ENCODE measurements at regions not wholly inside any gene's neighbourhood (a gene's known extent, or its start where the extent isn't known, plus 50 kb on each side); places are given as distances from the start of the nearest gene placed in this dataset.

DNA sequence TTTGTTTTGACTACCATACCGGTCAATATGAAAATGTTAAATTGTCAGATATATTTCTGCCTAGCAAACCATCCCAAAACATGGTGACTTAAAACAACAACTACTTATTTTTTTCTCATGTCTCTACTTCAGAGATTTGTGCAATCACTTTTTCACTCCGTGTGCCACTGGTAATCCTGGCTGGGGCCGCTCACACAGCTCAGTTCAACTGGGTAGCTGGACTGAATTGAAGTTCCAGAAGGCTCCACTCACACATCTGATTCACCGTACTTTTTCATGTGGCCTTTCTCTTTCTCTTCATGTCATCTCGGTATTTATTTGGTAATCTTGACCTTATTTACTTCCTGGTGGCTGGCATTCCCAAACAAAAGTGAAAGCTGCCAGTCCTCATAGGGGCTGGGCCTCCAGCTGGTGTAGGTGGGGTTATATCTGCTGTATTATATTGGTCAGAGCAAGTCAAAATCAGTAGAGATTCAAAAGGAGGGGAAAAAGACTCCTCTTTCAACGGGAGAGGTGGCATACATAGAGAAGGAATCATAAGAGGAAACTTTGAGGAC, 513.9 kb upstream of the NXPH2 start:
- DNase-seq (ENCODE audit: low spot score): no peak

DNA sequence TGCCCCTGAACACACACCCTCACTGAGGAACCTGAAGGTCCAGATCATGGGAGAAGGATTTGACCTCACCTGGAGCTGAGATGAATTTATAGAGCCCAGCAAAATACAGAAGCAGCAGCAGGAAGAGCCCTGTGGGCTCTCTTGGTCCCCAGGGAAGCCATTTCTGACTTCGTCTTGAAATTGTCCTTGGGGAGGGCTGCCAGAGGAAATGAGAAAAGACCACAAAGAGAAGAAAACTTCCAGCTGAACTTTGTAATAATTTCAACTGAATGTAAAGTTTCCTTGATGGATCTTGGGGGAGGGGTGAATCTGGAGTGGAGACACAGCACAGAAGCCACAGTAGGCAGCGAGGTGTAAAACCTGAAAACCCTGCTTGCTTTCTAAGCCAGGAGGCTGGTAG, 500.9 kb upstream of the NXPH2 start:
- no peak for DNase-seq (ENCODE audit: low spot score)

DNA sequence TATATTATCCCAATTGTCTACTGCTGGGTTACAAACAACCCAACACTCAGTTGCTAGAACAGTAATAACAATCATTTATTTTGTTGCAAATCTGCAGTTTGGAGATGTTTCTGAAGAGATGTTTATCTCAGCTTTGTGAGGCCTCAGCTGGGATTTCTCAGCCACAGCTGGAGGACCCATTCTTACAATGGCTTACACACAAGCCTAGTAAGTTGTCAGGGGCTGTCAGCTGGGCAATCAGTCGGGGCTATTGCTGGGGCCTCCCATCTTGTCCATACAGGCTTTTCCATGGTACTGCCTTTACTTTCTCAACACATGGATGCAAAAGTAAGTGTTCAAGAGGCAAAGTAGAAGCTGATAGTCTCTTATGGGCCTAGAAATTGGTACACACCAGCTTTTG, 491.7 kb upstream of the NXPH2 start:
- DNase-seq (ENCODE audit: low spot score): no peak

DNA sequence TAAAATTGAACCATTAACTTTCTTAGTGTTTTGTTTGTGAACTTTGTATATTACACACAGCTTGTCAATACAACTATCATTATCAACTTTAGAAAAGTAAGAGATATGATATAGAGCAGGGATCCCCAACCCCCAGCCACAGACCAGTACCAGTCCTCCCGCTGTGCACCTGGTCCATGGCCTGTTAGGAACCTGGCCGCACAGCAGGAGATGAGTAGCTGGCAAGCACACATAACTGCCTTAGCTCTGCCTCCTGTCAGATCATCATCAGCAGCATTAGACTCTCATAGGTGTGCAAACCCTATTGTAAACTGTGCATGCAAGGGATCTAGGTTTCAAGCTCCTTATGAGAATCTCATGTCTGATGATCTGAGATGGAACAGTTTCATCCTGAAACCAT, 491.0 kb upstream of the NXPH2 start:
- no peak for DNase-seq (ENCODE audit: low spot score)

DNA sequence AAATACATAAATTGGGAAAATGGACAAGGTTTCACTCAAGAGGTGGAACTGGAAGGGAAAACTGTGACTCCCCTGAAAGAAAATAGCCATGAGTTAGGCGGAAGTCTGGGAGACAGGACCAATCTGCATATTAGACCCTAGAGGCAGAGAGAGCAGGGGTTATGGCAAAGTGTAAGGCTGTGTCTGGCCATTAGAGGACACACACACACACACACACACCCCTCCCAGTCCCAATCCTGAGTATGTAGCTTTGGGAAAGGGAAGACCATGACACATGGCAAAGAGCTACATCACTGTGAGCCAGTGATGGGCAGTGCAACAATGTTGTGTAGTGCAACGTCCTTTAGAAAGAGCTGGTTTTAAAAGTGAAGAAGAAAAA, 479.9 kb upstream of the NXPH2 start:
- no peak for DNase-seq (ENCODE audit: low spot score)

DNA sequence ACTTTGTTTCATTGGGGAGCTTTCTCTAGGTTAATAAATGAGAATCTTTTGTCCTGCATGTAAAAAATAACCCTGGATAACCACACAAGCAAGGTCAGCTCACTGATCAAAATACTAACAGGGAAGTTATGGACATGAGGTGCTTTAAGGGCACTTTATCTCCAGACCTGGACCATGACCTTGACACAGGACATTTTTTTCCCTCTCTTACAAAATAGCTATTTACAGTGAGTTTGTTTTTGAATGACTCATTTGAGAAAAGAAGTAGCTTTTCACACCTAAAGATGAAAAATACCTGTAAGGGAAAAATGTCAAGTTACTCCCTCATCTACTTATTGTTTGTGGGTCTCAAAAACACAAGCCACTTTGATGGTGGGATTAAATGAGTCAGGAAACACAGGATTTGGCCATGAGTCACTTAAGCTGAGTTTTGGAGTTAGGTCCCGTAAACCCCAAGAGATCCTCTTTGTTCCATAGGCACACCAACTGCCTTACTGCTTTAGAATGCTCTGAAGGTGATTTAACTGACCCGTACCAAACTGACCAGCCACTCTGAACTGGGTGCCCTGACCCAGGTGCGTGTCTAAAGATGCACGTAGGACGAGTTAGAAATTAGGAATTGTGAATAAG, 479.3 kb upstream of the NXPH2 start:
- DNase-seq (ENCODE audit: low spot score): no peak

DNA sequence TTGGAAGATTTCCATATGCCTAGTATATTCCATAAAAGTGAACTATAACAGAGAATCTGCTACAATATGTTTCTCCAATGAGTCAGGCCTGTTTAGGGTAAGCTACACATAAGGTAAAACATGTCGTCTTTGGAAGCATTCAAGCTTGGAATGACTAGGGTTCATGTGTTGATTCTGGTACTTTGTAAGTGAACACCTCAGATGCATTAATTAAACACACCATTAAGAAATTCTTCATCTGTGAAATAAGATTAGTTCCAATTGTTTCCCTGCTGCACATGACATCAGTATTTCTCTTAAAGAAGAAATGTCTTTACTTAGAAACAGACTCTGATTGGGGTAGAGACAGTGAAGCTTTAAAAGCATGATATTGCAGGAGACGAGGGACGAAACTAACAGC, 461.1 kb upstream of the NXPH2 start:
- DNase-seq (ENCODE audit: low spot score): no peak

DNA sequence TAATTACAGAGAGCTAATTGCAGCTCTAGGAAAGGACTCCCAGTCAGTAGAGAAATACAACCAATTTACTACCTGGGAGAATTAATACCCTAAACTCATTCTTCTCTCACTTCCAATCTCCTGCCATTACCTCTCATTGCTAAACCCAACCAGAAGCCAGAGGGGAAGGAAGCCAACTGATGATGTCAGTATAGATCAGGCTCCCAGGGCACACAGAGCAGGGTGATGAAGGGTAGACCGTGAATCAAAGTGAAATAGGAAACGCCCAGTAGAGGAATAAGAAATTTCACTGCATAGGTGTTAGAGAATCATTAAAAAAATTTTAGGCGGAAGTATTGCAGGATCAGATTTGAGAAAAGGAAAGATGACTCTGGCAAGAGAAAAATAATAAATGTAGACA, 456.8 kb upstream of the NXPH2 start:
- no peak for DNase-seq (ENCODE audit: low spot score)

DNA sequence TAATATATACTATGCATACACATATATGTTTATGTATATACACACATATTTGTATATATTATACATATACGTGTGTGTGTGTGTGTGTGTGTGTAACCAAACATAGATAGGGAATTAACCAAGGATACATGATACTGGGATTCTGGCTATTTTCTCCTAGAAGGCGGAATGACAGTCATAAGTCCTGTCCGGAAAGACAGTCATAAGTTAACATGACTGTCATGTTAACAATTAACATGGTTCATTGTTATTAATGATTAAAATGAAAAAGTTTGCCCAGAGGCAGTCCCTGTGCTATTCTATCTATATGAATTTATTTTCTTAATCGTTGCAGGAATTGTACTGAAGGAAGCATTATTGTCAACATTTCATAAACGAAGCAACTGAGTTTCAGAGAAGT, 450.7 kb upstream of the NXPH2 start:
- DNase-seq (ENCODE audit: low spot score): no peak

DNA sequence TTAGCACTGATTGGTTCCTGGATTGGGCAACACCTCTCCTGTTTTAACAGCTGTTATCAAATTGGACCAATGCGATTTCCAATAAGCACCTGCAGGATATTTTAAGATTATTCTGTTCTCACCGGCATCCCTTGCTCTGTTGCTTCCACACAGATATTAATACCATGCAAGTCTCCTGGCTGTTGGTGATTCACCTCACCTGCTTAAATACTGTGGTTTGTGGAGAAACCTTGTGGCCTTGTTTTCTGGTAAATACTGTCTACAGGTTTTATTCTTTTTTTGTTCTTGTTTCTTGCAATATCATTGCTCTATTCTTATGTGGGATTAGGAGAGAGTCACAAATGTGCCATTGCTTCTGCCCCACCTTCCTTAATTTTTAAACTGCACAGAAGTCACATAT, 448.1 kb upstream of the NXPH2 start:
- no peak for DNase-seq (ENCODE audit: low spot score)

DNA sequence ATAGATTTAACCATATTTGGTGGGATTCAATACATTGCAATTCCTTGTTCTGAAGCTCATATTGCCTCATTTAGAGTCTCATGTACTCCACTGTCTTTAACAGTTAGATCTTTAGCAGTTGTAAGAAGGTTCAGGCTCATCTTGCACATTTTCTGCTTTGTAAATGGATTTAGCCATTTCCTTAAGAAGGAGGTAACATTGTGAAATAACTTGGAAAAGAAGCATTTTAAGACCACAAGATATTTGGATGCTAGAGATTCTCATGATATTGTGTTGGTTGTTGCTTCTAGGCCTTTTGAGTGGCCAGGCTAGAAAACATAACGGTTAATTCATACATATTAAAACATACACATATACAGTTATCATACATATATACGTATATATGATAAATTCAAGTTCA, 445.8 kb upstream of the NXPH2 start:
- DNase-seq (ENCODE audit: low spot score): no peak

DNA sequence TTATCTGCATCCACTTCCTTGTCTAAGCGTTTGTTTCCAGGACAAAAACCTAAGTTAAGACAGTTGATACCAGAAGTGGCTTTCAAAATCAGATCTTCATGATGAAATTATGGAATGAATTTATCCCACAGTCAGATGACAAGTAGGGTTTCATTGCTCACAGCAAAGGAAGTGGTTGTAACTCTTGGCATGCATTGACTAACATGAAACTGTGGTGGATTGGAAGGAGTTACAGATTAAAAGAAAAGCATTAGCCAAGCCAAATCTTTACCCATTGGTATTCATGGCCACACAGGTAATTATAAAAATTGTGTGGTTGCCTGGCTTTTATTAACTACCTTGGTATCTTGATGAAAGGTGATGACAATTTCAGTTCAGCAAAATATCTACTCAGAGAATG, 438.0 kb upstream of the NXPH2 start:
- DNase-seq (ENCODE audit: low spot score): no peak

DNA sequence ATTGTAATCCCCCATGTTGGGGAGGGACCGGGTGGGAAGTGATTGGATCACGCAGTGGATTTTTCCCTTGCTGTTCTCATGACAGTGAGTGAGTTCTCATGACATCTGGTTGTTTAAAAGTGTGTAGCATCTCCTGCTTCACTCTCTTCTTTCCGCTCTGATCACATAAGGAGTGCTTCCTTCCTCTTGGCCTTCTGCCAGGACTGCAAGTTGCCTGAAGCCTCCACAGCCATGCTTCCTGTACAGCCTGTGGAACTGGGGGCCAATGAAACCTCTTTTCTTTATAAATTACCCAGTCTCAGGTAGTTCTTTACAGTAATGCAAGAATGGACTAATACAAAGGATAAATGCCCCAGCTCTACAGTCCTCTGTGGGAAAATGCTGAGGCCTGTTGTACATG, 437.5 kb upstream of the NXPH2 start:
- DNase-seq (ENCODE audit: low spot score): no peak

DNA sequence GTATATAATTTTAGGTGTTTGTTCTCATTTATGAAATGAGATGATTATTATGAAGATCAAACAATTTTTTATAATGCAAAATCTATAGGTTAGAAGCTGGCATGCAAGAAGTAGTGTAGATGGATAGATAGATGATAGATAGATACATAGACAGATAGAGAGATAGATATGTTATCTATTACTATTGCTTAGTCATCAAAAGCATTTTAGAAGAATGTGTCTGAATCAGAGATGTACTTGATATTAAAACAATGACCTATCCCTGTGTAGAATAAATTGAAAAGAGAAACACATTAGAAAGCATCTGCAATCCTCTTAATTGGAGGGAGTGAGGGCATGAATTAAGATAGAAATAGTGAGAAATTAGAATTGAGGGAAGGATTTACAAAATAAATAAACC, 436.2 kb upstream of the NXPH2 start:
- no peak for DNase-seq (ENCODE audit: low spot score)

DNA sequence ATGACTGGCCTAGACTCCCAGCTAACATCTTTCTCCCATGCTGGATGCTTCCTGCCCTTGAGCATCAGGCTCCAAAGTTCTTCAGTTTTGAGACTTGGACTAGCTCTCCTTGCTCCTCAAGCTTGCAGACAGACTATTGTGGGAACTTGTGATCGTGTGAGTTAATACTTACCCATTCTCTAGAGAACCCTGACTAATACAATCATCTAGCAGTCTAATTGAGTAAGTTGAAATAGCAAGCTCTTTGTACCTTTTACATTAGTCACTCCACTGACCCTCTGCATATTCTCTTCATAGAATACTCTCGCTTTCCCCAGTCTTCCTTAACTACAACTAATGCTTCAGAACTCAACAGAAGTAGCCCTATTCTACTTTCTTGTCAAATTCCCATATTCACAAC, 434.6 kb upstream of the NXPH2 start:
- no peak for DNase-seq (ENCODE audit: low spot score)

DNA sequence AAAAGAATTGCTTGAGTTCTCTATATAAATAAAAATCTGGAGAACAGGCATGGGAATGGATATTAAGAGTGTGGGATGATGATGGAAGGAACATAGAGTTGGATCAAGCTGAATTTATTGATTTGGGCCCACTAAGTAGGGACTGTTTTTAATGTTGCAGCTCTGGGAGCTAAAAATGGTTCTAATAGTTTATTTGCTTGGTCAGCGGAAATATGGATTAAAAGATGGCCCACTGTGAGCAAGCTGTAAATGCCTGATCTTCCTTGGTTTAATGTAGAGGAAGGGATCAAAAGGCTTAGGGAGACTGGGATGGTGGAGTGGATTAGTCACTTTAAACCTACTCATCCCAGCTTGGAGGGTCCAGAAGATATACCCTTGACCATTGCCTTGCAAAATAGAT, 429.4 kb upstream of the NXPH2 start:
- no peak for DNase-seq (ENCODE audit: low spot score)

DNA sequence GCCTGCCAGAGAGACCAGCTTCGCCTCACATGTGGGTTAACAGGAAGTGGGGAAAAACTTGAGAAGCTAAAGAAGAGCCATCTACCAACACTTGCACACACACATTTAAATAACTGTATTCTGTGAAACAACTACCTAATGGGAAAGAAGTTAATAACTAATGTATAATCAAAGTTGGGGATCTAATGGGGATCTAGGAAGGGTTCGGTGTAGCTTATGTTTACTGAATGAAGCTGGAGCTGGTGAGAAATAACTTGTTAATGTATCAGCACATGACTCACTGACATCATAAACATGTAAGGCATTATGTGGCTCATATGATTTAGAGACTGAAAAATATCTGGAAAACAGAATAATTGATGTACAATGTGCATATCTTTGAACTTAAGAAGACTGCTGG, 421.3 kb upstream of the NXPH2 start:
- no peak for DNase-seq (ENCODE audit: low spot score)

DNA sequence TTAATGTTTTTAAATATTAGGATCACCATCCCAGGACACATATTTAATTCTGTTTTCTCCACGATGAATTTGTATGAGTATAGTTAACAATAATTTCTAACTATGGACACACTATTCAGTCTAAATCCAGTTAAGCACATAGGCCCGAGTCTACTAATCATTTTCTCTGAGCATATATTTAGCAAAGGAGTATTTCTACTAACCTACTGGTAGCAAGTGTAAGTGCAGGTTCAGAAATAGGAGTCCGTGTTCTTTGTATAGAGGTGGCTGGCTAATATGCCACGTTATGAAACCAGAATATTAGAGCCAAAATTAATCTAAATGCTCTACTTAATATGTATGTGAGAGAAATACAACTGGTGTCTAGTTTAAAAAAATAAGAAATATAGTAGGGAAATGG, 416.6 kb upstream of the NXPH2 start:
- DNase-seq (ENCODE audit: low spot score): no peak

DNA sequence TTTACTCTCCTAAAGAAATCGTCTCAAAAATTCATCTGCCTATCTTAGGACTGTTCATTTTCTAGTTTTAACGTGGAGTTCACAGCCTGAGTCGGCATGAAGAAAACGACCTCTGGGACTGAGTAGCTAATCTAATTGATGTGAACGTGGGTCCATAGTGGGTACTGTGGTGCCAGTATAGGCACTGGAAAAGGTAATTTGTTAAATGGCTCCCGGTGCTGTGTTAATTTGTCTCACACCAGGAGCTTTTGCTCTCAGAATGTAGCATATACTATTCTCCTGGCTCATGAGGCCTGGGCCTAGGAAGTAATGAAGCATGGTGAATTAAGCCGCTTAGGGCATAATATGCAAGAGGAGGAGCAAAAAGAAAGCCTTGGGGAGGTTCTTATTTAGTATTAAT, 414.4 kb upstream of the NXPH2 start:
- DNase-seq (ENCODE audit: low spot score): no peak

DNA sequence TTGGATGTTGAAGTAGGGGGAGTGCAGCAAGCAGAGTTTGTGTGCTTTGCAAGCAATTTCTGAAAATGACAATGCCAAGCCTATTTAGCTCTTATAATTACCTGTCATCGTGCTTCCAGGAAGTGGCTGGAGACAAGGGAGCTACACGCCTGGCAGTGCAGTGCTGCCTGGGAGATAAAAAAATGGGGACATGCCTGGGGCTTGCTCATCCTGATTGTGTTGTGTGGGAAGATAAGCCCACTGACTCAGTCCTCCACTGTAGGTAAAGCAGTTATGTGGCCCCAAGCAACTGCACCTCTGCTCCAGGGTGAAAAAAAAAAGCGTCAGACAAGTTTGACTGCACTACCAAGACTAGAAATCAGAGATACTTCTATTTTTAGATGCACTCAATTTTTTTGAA, 396.9 kb upstream of the NXPH2 start:
- no peak for DNase-seq (ENCODE audit: low spot score)

DNA sequence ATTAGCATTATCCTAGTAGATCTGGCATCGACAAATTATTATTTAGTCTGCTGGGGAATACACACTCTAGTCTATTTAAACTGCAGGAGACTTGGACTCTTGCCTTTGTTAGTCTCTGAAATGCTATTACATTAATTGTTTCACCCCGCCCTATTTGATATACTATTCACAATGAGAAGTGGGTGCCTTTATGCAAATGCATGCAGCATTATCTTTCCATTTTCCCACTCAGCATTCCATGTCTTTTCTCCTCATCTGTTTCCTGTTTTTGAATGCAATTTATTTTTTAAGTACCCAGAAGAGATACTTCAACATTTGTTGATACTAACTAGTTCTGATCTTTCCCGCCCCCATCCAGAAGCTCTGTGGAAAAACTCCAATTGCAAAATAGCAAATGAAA, 395.3 kb upstream of the NXPH2 start:
- no peak for DNase-seq (ENCODE audit: low spot score)

DNA sequence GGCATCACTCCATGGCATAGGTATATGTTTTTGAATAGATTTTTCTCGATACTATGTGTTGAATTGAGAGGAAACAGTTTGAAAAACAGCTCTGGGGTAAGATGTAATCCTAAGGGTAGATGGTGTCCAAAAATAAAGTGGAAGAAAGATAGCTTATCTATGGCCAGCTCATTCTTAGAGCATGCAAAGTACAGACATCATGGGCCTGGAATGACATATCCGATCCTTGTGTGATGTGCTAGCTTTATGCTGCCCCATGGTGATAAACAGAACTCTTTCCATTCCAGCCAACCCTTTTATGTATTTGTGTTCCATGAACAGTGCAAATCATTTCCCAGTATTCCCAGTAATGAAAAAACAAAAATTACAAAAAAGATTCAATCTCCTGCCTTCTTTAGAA, 390.2 kb upstream of the NXPH2 start:
- no peak for DNase-seq (ENCODE audit: low spot score)

DNA sequence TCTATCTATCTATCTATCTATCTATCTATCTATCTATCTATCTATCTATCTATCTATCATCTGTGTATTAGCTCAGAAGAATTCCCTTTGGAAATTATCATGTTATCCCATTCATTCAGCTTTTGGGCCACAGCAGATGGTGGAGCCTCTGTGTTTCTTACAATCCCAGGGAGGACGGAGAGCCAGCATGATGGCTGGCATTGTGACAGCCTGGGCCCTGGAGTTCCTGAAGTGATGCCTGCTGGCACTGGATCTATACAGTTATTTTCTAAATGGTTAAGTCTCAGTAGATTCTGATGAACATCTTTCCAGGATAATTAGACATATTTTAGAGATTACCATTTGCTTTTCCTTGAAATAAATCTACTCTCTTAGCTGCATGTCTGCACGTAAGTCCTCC, 385.4 kb upstream of the NXPH2 start:
- DNase-seq (ENCODE audit: low spot score): no peak

DNA sequence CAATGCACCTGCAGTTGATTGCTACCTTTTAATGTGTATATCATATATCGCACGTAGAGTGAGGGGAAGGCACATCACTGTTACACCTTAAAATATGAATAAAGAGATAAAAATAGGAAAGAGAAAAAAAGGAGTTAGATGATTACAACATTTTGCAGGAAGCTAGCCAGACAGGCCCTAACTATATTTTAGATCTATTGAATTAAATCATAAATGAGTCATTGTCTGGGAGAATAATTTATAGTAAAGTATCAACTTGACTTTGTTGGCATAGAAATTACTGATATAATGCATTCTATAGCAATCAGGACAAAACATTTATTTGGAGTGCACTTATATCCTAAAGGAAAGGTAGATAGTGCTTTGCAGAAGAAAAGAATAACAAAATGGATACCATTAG, 384.9 kb upstream of the NXPH2 start:
- no peak for DNase-seq (ENCODE audit: low spot score)

DNA sequence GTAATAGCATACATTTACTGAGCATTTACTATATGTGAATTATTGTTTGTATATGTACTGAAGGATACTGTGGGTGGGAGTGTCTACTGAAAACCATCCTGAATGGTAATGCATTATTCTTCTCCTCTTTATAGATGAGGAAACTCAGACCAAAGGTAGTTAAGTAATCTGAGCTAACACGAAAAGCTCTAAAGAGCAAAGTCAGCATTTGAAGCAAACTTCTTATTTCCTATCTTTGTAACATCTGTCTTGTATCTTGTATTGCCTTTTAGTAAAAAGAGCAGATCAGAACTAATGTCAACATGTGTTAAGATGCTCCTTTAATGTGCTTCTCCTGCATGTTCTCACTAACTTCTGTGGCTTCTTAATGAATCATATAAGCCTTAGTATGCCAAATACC, 382.8 kb upstream of the NXPH2 start:
- DNase-seq (ENCODE audit: low spot score): no peak
